SH-SY5Y (cell line): ENCODE measurements at regions not wholly inside any gene's neighbourhood (a gene's known extent, or its start where the extent isn't known, plus 50 kb on each side); places are given as distances from the start of the nearest gene placed in this dataset.

Experiments used
- GATA2 ChIP-seq: IDR thresholded peaks from 2 replicates; pipeline ENCODE4 v1.6.1; 2011; ENCODE audit warnings: mild to moderate bottlenecking, low read depth, low read length
- GATA3 ChIP-seq: IDR thresholded peaks from 2 replicates; pipeline ENCODE4 v1.6.1; 2011; ENCODE audit warnings: low read depth, mild to moderate bottlenecking, low read length, moderate library complexity

DNA sequence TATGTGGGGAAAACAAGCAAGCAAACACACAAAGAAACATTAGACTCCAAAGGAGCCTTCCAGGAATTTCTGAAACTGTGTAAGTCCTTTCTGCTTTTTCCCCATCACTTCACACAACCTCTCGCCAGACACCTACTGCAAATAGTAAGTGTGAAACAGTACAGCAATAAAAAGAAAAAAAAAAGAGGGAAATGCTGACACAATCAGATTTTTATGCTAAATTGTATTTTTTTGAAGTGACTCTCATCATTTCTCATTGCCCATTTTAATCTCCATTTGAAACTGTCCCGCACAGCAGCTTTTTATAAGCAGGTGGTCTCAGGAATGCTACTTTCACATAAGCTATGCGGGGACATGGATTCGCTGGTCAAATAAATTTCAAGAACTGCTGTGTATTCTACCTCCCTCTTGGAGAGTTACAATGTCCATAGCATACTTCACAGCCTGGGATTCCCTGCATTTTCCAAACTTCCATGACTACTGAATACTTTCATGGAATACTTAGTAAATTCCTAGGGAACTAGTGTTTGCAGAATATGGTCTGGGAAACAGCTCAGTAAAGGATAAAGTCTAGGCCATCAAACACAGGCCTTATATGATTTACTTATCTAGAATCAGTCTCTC is 139.9 kb upstream of the TSHZ2 start:
- TF ChIP-seq GATA2 (no peak), GATA3 (no peak)
